OCI-LY3 (cell line): ENCODE measurements at regions not wholly inside any gene's neighbourhood (a gene's known extent, or its start where the extent isn't known, plus 50 kb on each side); places are given as distances from the start of the nearest gene placed in this dataset.

Source experiments
- H2AFZ ChIP-seq: fragments of 200-600, 300-600 bp; shearing (Covaris generic); 2 replicates; pipeline ENCODE4 v1.6.0; 2014; ENCODE audit warnings: antibody characterized with exemption, low read depth, low read length
- H3K27ac ChIP-seq: fragments of 200-600, 300-600 bp; sonication (generic); 2 replicates; pipeline ENCODE4 v1.5.1; 2014; ENCODE audit warnings: mild to moderate bottlenecking, low read length, moderate library complexity, mixed read lengths
- H3K27me3 ChIP-seq: fragments of 200-600, 300-600 bp; sonication (generic); 2 replicates; pipeline ENCODE4 v1.6.1; 2014; ENCODE audit warnings: low read depth, low read length, mixed read lengths
- H3K36me3 ChIP-seq: fragments of 200-600, 300-600 bp; sonication (generic); replicated peaks from 2 replicates; pipeline ENCODE3; 2014; ENCODE audit warnings: low read depth, low read length, mixed read lengths
- H3K4me1 ChIP-seq: fragments of 300-600, 200-600 bp; sonication (generic); 2 replicates; pipeline ENCODE4 v1.6.1; 2014; ENCODE audit warnings: low read length, mixed read lengths
- H3K4me2 ChIP-seq: fragments of 200-600, 300-600 bp; sonication (generic); 2 replicates; pipeline ENCODE4 v1.6.1; 2014; ENCODE audit warnings: low read length, mixed read lengths
- H3K4me3 ChIP-seq: fragments of 300-600, 200-600 bp; sonication (generic); 2 replicates; pipeline ENCODE4 v1.5.1; 2014; ENCODE audit warnings: antibody characterized with exemption, mild to moderate bottlenecking, low read length, moderate library complexity
- H3K79me2 ChIP-seq: fragments of 300-600, 200-600 bp; shearing (Covaris generic); 2 replicates; pipeline ENCODE4 v1.6.1; 2014; ENCODE audit warnings: mild to moderate bottlenecking, low read length, mixed read lengths
- H3K9ac ChIP-seq: fragments of 300-600, 200-600 bp; shearing (Covaris generic); 2 replicates; pipeline ENCODE4 v1.6.0; 2014; ENCODE audit warnings: mild to moderate bottlenecking, low read length, moderate library complexity
- H3K9me3 ChIP-seq: fragments of 200-600, 300-600 bp; shearing (Covaris generic); 2 replicates; pipeline ENCODE4 v1.6.1; 2014; ENCODE audit warnings: low read length, mixed read lengths; ENCODE audit not compliant: insufficient read depth
- H4K20me1 ChIP-seq: fragments of 200-600, 300-600 bp; sonication (generic); 2 replicates; pipeline ENCODE4 v1.6.1; 2016; ENCODE audit warnings: low read length, mixed read lengths; ENCODE audit not compliant: insufficient read depth
- EZH2phosphoT487 ChIP-seq: fragments of 200-600 bp; shearing (Covaris generic); IDR thresholded peaks from 2 replicates; pipeline ENCODE4 v1.6.1; 2018; ENCODE audit warnings: antibody characterized with exemption, mixed run types, low read depth
- TF ChIP-seq, protein P1 (sequence below): fragments of 200-600, 300-600 bp; sonication (generic); IDR thresholded peaks from 2 replicates; pipeline ENCODE4 v1.5.1; 2014; ENCODE audit warnings: antibody characterized with exemption, low read length, low read depth

DNA sequence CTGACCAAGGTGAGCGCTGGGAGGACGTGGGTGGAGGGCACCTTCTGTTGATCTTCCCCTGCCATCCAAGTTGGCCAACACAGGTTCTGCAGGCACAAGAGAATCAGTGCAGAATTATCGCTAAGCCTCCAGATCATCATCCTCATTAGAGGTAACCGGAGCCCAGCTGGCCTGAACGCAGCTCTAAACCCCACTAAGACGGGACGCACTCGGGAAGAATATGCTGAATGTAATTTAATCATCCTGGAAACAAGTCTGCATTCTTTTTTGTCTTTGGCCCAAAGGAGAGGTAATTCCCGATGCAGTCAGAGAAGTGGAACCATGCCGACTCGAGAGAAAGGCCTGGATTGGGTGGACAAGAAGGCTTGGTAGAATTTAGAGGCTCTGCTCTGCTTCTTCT, 111.0 kb upstream of the GSC start:
- no peak overlapping the region for H3K27ac ChIP-seq
- peaks cover 15% of the 10 kb centered on the region for H3K27me3 ChIP-seq
- no peak overlapping the region for H3K4me3 ChIP-seq
- H3K9ac ChIP-seq, result no peak overlapping the region
- no peak overlapping the region for H2AFZ ChIP-seq
- H3K79me2 ChIP-seq, result no peaks in the 10 kb centered on the region
- no peaks in the 10 kb centered on the region for H3K36me3 ChIP-seq
- no peaks in the 10 kb centered on the region for H3K9me3 ChIP-seq
- TF ChIP-seq, protein P1, sequence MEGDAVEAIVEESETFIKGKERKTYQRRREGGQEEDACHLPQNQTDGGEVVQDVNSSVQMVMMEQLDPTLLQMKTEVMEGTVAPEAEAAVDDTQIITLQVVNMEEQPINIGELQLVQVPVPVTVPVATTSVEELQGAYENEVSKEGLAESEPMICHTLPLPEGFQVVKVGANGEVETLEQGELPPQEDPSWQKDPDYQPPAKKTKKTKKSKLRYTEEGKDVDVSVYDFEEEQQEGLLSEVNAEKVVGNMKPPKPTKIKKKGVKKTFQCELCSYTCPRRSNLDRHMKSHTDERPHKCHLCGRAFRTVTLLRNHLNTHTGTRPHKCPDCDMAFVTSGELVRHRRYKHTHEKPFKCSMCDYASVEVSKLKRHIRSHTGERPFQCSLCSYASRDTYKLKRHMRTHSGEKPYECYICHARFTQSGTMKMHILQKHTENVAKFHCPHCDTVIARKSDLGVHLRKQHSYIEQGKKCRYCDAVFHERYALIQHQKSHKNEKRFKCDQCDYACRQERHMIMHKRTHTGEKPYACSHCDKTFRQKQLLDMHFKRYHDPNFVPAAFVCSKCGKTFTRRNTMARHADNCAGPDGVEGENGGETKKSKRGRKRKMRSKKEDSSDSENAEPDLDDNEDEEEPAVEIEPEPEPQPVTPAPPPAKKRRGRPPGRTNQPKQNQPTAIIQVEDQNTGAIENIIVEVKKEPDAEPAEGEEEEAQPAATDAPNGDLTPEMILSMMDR, result no peak
- TF ChIP-seq EZH2phosphoT487, result no peak
- no peaks in the 10 kb centered on the region for H4K20me1 ChIP-seq
- H3K4me1 ChIP-seq, result no peaks in the 10 kb centered on the region
- H3K4me2 ChIP-seq, result no peak overlapping the region

DNA sequence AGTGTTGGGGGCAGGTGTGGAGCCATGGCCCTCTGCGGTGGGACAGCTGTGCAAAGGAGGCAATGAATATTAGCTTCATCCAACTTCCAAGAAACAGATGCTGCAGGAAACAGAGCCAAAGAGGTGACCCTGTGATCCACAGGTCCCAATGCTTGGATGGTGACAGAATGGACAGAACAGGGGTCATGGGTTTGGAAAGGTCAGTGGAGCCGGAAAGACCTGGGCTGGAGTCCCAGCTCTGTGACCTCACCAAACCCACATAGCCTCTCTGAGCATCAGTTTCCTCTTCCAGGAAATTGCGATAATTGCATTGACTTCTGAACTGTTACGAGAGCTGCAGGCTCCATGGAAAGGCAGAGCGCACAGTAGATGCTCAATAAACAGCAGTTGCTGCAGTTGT, 110.2 kb upstream of the GSC start:
- no peak overlapping the region for H3K4me3 ChIP-seq
- no peak overlapping the region for H3K9ac ChIP-seq
- TF ChIP-seq, protein P1, result no peak
- TF ChIP-seq EZH2phosphoT487, result no peak
- H4K20me1 ChIP-seq, result no peaks in the 10 kb centered on the region
- no peaks in the 10 kb centered on the region for H3K36me3 ChIP-seq
- no peak overlapping the region for H3K27ac ChIP-seq
- no peaks in the 10 kb centered on the region for H3K79me2 ChIP-seq
- no peak overlapping the region for H3K4me2 ChIP-seq
- H3K27me3 ChIP-seq, result peaks cover 15% of the 10 kb centered on the region
- H3K9me3 ChIP-seq, result no peaks in the 10 kb centered on the region
- no peak overlapping the region for H2AFZ ChIP-seq
- H3K4me1 ChIP-seq, result no peaks in the 10 kb centered on the region

DNA sequence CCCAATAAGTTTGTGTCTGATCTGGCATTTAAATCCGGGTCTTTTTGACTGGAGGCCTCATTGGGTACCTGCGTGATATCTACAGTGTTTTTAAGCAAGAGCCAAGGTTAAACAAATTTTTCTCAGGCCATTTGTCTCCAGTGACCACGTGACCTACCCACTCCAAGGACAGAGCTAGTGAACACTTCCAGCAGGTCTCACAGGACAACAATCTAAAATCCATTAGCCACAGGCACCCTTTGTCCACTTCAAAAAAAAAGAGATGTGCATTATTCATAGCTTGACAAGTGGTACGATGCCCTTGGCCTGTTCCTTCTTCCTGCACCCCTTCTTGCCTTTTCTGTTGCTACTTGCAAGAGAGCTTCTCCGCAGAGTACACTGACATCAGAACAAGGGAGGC, 109.6 kb upstream of the GSC start:
- H3K27ac ChIP-seq, result no peak overlapping the region
- no peak overlapping the region for H3K4me3 ChIP-seq
- H3K9me3 ChIP-seq, result no peaks in the 10 kb centered on the region
- no peak overlapping the region for H3K4me2 ChIP-seq
- no peak overlapping the region for H3K9ac ChIP-seq
- no peaks in the 10 kb centered on the region for H4K20me1 ChIP-seq
- TF ChIP-seq, protein P1, result no peak
- TF ChIP-seq EZH2phosphoT487, result no peak
- H3K4me1 ChIP-seq, result no peaks in the 10 kb centered on the region
- no peak overlapping the region for H2AFZ ChIP-seq
- no peaks in the 10 kb centered on the region for H3K79me2 ChIP-seq
- no peaks in the 10 kb centered on the region for H3K36me3 ChIP-seq
- H3K27me3 ChIP-seq, result peaks cover 15% of the 10 kb centered on the region

DNA sequence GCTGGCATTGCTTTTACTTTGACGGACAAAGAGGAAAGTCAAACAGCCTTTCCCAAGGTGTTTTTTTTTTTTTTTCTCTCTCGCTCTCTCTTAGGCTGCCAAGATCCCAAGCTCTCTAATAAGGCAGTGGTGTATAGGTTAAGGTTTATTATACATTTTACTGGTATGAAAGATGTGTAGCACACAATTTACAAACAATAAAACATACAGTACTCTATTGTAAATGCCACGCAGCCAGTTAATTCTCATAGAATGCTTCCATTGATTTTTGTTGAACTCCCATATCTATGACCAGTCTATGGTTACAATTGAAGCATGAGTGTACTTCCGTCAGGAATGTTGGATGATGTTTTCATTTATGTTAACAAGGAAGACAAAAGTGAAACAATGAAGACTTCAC, 106.4 kb upstream of the GSC start:
- no peaks in the 10 kb centered on the region for H3K9me3 ChIP-seq
- H3K27me3 ChIP-seq, result peaks cover 15% of the 10 kb centered on the region
- no peak overlapping the region for H3K9ac ChIP-seq
- no peak overlapping the region for H3K27ac ChIP-seq
- H3K36me3 ChIP-seq, result no peaks in the 10 kb centered on the region
- no peaks in the 10 kb centered on the region for H4K20me1 ChIP-seq
- no peak for TF ChIP-seq EZH2phosphoT487
- no peak overlapping the region for H3K4me3 ChIP-seq
- no peak overlapping the region for H2AFZ ChIP-seq
- H3K79me2 ChIP-seq, result no peaks in the 10 kb centered on the region
- no peak overlapping the region for H3K4me2 ChIP-seq
- no peaks in the 10 kb centered on the region for H3K4me1 ChIP-seq

DNA sequence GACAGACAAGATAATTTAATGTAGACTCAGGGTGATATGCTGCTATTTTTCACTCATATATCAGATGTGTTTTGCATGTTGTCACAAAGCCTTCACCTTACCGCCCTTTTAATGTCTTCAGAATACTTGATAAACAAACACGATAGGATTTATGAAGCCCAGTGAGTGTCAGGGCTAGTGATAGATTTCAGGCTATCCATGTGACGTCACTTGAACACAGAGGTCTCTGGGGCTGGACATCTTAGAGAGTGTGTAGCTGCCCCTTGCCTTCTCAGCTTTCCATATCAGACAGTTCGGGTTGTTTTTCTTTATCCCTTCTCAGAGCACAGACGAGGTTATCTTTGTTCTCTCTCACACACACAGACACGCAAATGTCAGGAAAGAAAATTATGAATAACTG, 105.3 kb upstream of the GSC start:
- no peak overlapping the region for H3K27ac ChIP-seq
- H3K4me2 ChIP-seq, result no peak overlapping the region
- no peak overlapping the region for H3K9ac ChIP-seq
- TF ChIP-seq, protein P1, result no peak
- TF ChIP-seq EZH2phosphoT487, result no peak
- H3K4me1 ChIP-seq, result no peaks in the 10 kb centered on the region
- H2AFZ ChIP-seq, result no peak overlapping the region
- H3K4me3 ChIP-seq, result no peak overlapping the region
- peaks cover 18% of the 10 kb centered on the region for H3K27me3 ChIP-seq
- no peaks in the 10 kb centered on the region for H4K20me1 ChIP-seq
- no peaks in the 10 kb centered on the region for H3K79me2 ChIP-seq
- no peaks in the 10 kb centered on the region for H3K9me3 ChIP-seq
- no peaks in the 10 kb centered on the region for H3K36me3 ChIP-seq
